ENCODE measurements at regions not wholly inside any gene's neighbourhood (a gene's known extent, or its start where the extent isn't known, plus 50 kb on each side); places are given as distances from the start of the nearest gene placed in this dataset.

DNA sequence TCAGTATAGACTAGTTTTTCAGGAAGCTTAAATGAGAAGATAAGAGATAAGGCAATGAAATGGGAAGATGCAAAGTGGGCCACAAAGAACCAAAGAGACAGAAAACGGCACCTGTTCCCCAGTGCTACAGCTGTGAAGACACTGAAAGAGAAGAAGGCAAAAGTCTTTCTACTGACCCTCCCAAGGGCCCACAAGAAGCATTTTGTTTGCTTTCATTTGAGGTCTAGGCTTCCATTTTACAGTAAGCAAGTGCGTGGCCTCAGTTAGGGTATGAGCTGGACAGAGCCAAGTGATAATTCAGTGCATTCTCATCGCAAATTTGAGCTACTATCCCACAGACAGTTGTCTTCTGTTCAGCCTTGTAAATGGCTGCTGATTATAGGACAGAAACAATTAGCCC, 53.4 kb upstream of the STK17B start:
- DNase-seq (ENCODE audit: low spot score), result no peak

DNA sequence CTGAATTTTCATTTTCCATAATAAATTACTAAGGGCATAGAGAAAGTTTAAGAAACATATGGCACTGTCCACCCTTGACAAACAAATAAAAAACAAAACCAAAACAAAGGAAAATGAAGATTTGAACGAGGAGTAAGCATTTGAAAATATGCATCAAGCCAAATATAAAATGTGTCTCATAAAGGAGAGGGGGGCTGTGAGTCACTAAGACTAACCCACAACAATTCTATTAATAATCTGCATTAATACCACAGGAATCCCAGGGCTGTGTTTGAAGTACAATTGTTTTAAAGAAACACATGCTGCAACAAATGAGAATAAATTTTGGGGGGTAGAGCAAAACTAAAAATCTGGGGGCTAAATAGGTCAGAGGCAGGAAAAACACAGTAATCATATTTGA, 53.8 kb upstream of the STK17B start:
- DNase-seq (ENCODE audit: low spot score), result no peak

GRCh38 chr2:196226058-196226706, 54.8 kb upstream of the STK17B start:
- no peak for DNase-seq (ENCODE audit: low spot score)

GRCh38 chr2:196226707-196227065, 55.3 kb upstream of the STK17B start:
- no peak for DNase-seq (ENCODE audit: low spot score)

- no peak for DNase-seq (ENCODE audit: low spot score)
Observed at GRCh38 chr2:196229013-196229412, 57.6 kb upstream of the STK17B start.

DNA sequence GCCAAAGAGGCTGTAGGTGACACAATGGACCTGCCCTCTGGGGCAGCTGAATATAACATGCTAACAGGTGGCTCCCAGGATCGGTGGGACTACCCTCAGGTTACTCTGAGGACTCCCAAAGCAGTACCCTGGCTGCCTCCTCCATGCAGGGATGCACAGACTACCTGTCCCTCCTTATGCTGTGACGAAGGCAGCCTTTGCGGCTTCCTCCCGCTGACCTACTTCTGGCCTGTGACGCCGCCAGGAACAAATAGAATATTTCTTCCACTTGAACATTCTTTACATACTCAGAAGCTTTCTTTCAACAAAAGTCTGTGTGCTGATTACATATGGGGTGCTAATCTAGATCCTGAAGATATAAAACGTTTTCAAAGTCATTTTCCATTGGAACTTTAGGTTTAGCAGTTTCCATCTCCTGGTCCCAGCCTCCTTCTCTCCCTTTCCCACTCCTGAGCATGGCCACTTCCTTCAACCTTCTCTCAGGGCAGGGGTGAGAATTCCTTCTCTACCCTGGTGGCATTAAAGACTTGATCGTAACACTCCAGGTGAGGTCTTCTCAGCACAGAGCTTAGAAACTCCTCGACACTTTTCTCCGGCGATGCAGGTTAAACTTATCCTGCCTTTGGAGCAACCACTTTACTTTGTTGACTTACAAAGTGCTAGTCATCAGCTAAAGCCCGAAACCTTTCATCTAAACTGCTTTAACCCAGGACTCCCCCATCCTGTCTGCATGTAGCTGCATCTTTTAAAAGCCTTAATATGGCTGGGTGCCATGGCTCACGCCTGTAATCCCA, 58.9 kb upstream of the STK17B start:
- no peak for DNase-seq (ENCODE audit: low spot score)

GRCh38 chr2:196233021-196233804, 61.8 kb upstream of the STK17B start:
- DNase-seq (ENCODE audit: low spot score), result no peak

- no peak for DNase-seq (ENCODE audit: low spot score)
Observed at GRCh38 chr2:196233805-196234475, 62.6 kb upstream of the STK17B start.

GRCh38 chr2:196234672-196235071, 63.3 kb upstream of the STK17B start:
- DNase-seq (ENCODE audit: low spot score), result no peak

GRCh38 chr2:196238836-196239380, 67.5 kb upstream of the STK17B start:
- DNase-seq (ENCODE audit: low spot score), result no peak

GRCh38 chr2:196239622-196240587, 68.5 kb upstream of the STK17B start:
- DNase-seq (ENCODE audit: low spot score), result no peak

GRCh38 chr2:196241175-196241574, 69.8 kb upstream of the STK17B start:
- no peak for DNase-seq (ENCODE audit: low spot score)

GRCh38 chr2:196242131-196242620, 70.8 kb upstream of the STK17B start:
- no peak for DNase-seq (ENCODE audit: low spot score)

GRCh38 chr2:196244516-196244915, 73.1 kb upstream of the STK17B start:
- no peak for DNase-seq (ENCODE audit: low spot score)

- DNase-seq (ENCODE audit: low spot score), result no peak
Observed at GRCh38 chr2:196244966-196245365, 73.6 kb upstream of the STK17B start.

DNA sequence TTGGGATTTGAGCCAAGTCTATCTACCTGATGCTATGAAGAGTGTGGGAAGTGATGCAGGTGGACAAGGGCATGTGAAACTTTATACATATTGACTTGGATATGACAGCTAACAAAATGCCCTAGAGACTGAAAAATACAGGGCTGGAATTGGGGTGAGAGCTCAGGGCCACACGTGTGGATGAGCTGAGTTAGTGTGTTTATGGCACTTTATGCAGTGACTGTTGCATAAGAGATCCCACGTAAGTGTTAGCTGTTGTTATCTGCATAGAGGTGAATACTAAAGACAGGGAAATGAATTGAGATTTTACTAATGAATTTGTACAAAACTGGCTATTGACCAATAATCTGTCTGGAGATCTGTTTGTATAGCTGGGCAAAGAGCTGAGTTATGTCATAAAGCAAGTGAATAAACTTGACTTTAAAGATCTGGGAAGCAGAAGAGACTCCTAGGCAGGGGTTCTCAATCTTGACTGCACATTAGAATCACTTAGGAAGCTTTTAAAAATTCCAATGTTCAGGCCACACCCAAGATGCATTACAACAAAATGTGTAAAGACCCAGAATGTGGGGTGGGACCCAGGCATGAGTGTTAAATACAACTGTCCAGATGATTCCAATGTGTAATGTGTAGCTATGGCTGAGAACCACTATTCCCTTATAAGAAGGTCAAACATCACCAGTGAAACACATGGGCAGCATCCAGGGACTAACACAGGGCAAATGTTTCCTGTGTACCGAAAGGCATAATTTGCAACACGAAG, 74.2 kb upstream of the STK17B start:
- DNase-seq (ENCODE audit: low spot score), result no peak

DNA sequence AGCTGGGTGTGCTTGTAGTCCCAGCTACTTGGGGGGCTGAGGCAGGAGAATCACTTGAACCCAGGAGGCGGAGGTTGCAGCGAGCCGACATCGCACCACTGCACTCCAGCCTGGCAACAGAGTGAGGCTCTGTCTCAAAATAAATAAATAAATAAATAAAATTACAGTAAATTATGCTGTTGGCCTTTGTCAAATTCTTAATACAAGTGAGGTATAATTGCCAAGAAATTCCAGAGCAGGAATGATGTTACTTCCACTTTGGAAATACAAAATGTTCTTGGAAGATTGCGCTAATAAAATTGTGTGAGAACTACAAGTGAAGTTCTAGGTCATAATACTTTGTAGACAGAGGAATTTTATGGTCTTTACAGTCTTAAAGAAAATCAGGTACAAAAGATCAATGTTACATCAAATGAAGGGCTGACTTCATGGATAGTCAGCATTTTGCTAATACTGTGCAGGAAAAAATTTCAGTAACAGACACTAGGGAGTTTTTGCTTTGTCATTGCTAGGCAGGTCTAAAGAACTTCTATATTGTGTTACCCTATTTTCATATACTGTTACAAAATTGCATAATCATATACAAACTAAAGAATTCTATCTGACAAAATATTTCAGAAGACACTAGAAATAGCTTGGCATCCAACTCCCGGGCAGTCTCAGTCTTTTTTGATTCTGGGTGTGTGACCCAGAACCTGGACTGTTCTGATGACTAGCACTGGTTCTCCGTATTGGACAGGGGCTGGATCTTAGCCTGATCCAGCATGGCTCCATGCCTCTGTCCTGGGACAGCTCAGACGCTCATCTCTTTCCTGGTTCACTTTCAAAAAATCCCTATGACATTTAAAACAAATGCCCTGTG, 76.0 kb upstream of the STK17B start:
- DNase-seq (ENCODE audit: low spot score), result no peak

GRCh38 chr2:196247976-196248280, 76.5 kb upstream of the STK17B start:
- DNase-seq (ENCODE audit: low spot score), result no peak

DNA sequence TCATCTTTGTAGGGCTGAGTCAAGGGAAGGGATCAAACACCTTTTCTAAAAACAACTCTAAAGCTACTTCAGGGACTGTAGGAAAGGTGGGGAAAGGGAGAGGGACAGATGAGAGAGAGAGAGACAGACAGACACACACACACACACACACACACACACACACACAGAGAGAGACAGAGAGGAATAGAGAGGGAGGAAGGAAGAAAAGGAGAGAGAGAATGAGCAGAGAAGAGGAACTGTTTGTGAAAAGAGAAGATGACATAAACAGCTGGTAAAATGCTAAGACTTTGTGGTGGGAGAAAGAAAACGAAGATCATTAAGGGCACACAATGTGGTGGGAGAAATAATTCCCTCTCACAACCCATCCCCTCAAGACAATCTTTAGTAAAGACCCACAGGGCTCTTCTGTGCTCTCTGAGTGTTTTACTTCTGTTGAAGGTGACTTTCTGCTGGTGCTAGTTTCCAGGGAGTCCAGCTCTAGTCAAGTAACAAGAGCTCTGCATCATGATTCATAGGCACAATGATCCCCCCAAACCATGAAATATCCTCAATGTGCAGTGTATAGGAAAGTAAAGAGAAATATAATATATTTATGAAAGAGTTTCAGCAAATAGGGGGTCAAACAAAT, 77.2 kb upstream of the STK17B start:
- DNase-seq (ENCODE audit: low spot score), result no peak

All from cerebellar cortex (tissue), 1 donor.